Suprapubic skin (tissue), 3 donors: ENCODE measurements at regions not wholly inside any gene's neighbourhood (a gene's known extent, or its start where the extent isn't known, plus 50 kb on each side); places are given as distances from the start of the nearest gene placed in this dataset.

Source experiments
- CTCF ChIP-seq, 2 donors: fragments of 200-600 bp in 1 of 2; fragments of 450-650 bp in 1 of 2; sonication (generic) in 1 of 2; IDR thresholded peaks; one replicate each; pipeline ENCODE4 v1.5.1; 2016 to 2019; ENCODE audit warnings: antibody characterized with exemption in 2 of 2, mild to moderate bottlenecking in 1 of 2, moderate library complexity in 1 of 2
- POLR2A ChIP-seq, 2 donors: fragments of 450-650 bp; IDR thresholded peaks; one replicate each; pipeline ENCODE4 v1.6.1; 2017; ENCODE audit warnings: antibody characterized with exemption in 2 of 2, mild to moderate bottlenecking in 2 of 2, moderate library complexity in 2 of 2

GRCh38 chr1:81458186-81458585 lies 342.5 kb upstream of the ADGRL2 start:
- TF ChIP-seq CTCF (IDR thresholded peaks at IDR 0.05) (no peak), POLR2A (IDR thresholded peaks at IDR 0.05) (no peak)
